A549 (cell line): ENCODE measurements at regions not wholly inside any gene's neighbourhood (a gene's known extent, or its start where the extent isn't known, plus 50 kb on each side); places are given as distances from the start of the nearest gene placed in this dataset.
A peak's percentile ranks its signal among the peaks of the same experiment; 100 is the strongest.

Experiments used
- ATAC-seq, 2 experiments: fragments of 200-7000 bp in 1 of 2; fragments of >200 bp in 1 of 2; cut with Nextera tagmentation in 1 of 2; cut with Tn5 transposase in 1 of 2; 3 replicates each; pipeline versions ENCODE4 v1.8.0 to v1.9.1; 2018 to 2020; ENCODE audit warnings: mild to moderate bottlenecking in 1 of 2, moderate library complexity in 1 of 2
- CTCF ChIA-PET: fragments of 300-600 bp; sonication (Branson Sonifier 250); formaldehyde crosslinking; extraction: SDS; loops from one replicate; lab custom pipeline; 2021; ENCODE audit warnings: antibody characterized with exemption, inconsistent platforms; lab: Yijun Ruan, JAX
- POLR2A ChIA-PET: fragments of 350-600 bp; formaldehyde crosslinking; extraction: SDS; loops from one replicate; lab custom pipeline; 2021; ENCODE audit warnings: antibody characterized with exemption, inconsistent platforms; lab: Yijun Ruan, JAX
- DNase-seq, 2 experiments: peaks; one replicate each; pipeline versions ENCODE4 v3.0.0 to v3.0.0-alpha.2; 2011 to 2016; ENCODE audit warnings: low read depth in 1 of 2, low spot score in 1 of 2
- FAIRE-seq: peaks from 2 replicates; lab custom pipeline; 2011; peaks lifted over from hg19 to GRCh38; lab: Jason Lieb, UNC
- H3K27ac ChIP-seq, 2 experiments: fragments of >200 bp; sonication (Bioruptor Twin); formaldehyde crosslinking; 3 replicates each; pipeline ENCODE4 v1.5.1; 2016 to 2017
- H3K4me1 ChIP-seq: fragments of >200 bp; sonication (Bioruptor Twin); formaldehyde crosslinking; 3 replicates; pipeline ENCODE4 v1.6.1; 2016
- H3K4me2 ChIP-seq: fragments of >200 bp; sonication (Bioruptor Twin); formaldehyde crosslinking; 3 replicates; pipeline ENCODE4 v1.6.1; 2016
- H3K4me3 ChIP-seq: fragments of >200 bp; sonication (Bioruptor Twin); formaldehyde crosslinking; 3 replicates; pipeline ENCODE4 v1.5.1; 2016
- H3K9me3 ChIP-seq: fragments of >200 bp; sonication (Bioruptor Twin); formaldehyde crosslinking; 3 replicates; pipeline ENCODE4 v1.6.1; 2016
- ATOH8 ChIP-seq: fragments of 250-450 bp; sonication (Bioruptor Pico); IDR thresholded peaks from 2 replicates; pipeline ENCODE4 v1.5.0; 2020; ENCODE audit warnings: low read depth, mild to moderate bottlenecking, moderate library complexity
- BCL3 ChIP-seq: fragments of >200 bp; sonication (Bioruptor Twin); formaldehyde crosslinking; IDR thresholded peaks from 3 replicates; pipeline ENCODE4 v1.6.1; 2016
- CBX2 ChIP-seq: fragments of 200-600 bp; sonication (generic); IDR thresholded peaks from 2 replicates; pipeline ENCODE4 v1.6.1; 2016; ENCODE audit warnings: low read depth, mild to moderate bottlenecking, borderline replicate concordance
- CBX8 ChIP-seq: fragments of 200-600 bp; sonication (generic); IDR thresholded peaks from 2 replicates; pipeline ENCODE4 v1.6.1; 2016
- CEBPB ChIP-seq, 2 experiments: fragments of >200 bp in 1 of 2; sonication (Bioruptor Twin) in 1 of 2; formaldehyde crosslinking in 1 of 2; IDR thresholded peaks; 2 replicates each; pipeline ENCODE4 v1.6.1; 2012 to 2016
- CHD4 ChIP-seq: fragments of 200-600 bp; sonication (generic); IDR thresholded peaks from 2 replicates; pipeline ENCODE4 v1.6.1; 2016; ENCODE audit warnings: antibody characterized with exemption, mild to moderate bottlenecking, borderline replicate concordance
- EHF ChIP-seq: fragments of 250-450 bp; sonication (Bioruptor Pico); IDR thresholded peaks from 2 replicates; pipeline ENCODE4 v1.5.0; 2020; ENCODE audit warnings: mild to moderate bottlenecking
- EHMT2 ChIP-seq: fragments of 200-600 bp; sonication (generic); IDR thresholded peaks from 2 replicates; pipeline ENCODE4 v1.6.1; 2016; ENCODE audit warnings: antibody characterized with exemption, low read depth, mild to moderate bottlenecking, moderate library complexity
- EP300 ChIP-seq, 2 experiments: fragments of >200 bp; sonication (Bioruptor Twin); formaldehyde crosslinking; IDR thresholded peaks; 2 replicates in 1 of 2; 3 replicates in 1 of 2; pipeline ENCODE4 v1.6.1; 2016 to 2017
- ESRRA ChIP-seq: fragments of 150-350 bp; IDR thresholded peaks from 2 replicates; pipeline ENCODE4 v1.6.1; 2014; ENCODE audit warnings: mild to moderate bottlenecking, low read length, borderline replicate concordance
- FOSB ChIP-seq: fragments of 250-450 bp; sonication (Bioruptor Pico); IDR thresholded peaks from 2 replicates; pipeline ENCODE4 v1.5.0; 2020; ENCODE audit warnings: mild to moderate bottlenecking, moderate library complexity
- FOXS1 ChIP-seq: fragments of 250-450 bp; sonication (Bioruptor Pico); IDR thresholded peaks from 2 replicates; pipeline ENCODE4 v1.5.0; 2020; ENCODE audit warnings: mild to moderate bottlenecking, moderate library complexity
- HDAC2 ChIP-seq: fragments of 200-600 bp; sonication (generic); IDR thresholded peaks from 2 replicates; pipeline ENCODE4 v1.6.1; 2016
- HEYL ChIP-seq: fragments of 250-450 bp; sonication (Bioruptor Pico); IDR thresholded peaks from 2 replicates; pipeline ENCODE4 v1.8.0; 2021; ENCODE audit warnings: mild to moderate bottlenecking, moderate library complexity
- HOXA7 ChIP-seq: fragments of 250-450 bp; sonication (Bioruptor Pico); IDR thresholded peaks from 2 replicates; pipeline ENCODE4 v1.5.0; 2020; ENCODE audit warnings: mild to moderate bottlenecking, moderate library complexity
- HOXB5 ChIP-seq: fragments of 250-450 bp; sonication (Bioruptor Pico); IDR thresholded peaks from 2 replicates; pipeline ENCODE4 v1.5.0; 2020; ENCODE audit warnings: mild to moderate bottlenecking, moderate library complexity
- KDM5A ChIP-seq: fragments of 200-600 bp; sonication (generic); IDR thresholded peaks from 2 replicates; pipeline ENCODE4 v1.6.1; 2016; ENCODE audit warnings: antibody characterized with exemption, mild to moderate bottlenecking
- MAFK ChIP-seq: fragments of 450-650 bp; IDR thresholded peaks from 2 replicates; pipeline ENCODE4 v1.6.1; 2014; ENCODE audit not compliant: partially characterized antibody
- MYC ChIP-seq: IDR thresholded peaks from 2 replicates; pipeline ENCODE4 v1.6.1; 2012; ENCODE audit warnings: mild to moderate bottlenecking, inconsistent platforms, low read length, improper control_type of control experiment, borderline replicate concordance
- NFE2L2 ChIP-seq: fragments of 150-350 bp; conservative IDR thresholded peaks from 2 replicates; pipeline ENCODE4 v1.6.1; 2014; ENCODE audit warnings: low read length
- NPAS2 ChIP-seq: fragments of 250-450 bp; sonication (Bioruptor Pico); IDR thresholded peaks from 2 replicates; pipeline ENCODE4 v1.8.0; 2022; ENCODE audit warnings: mild to moderate bottlenecking, moderate library complexity, borderline replicate concordance
- POLR2A ChIP-seq: IDR thresholded peaks from 2 replicates; pipeline ENCODE4 v1.6.1; 2012; ENCODE audit warnings: mild to moderate bottlenecking, low read length
- POLR2AphosphoS2 ChIP-seq: conservative IDR thresholded peaks from 2 replicates; pipeline ENCODE4 v1.6.1; 2012; ENCODE audit warnings: low read length, improper control_type of control experiment, inconsistent platforms
- RARB ChIP-seq: fragments of 250-450 bp; sonication (Bioruptor Pico); IDR thresholded peaks from 2 replicates; pipeline ENCODE4 v1.8.0; 2021; ENCODE audit warnings: mild to moderate bottlenecking, moderate library complexity
- RCOR1 ChIP-seq: fragments of 150-350 bp; IDR thresholded peaks from 2 replicates; pipeline ENCODE4 v1.6.1; 2014; ENCODE audit warnings: antibody characterized with exemption, low read length, low read depth
- SMC3 ChIP-seq: fragments of >200 bp; sonication (Bioruptor Twin); formaldehyde crosslinking; IDR thresholded peaks from 3 replicates; pipeline ENCODE4 v1.6.1; 2018; ENCODE audit warnings: inconsistent platforms
- SREBF2 ChIP-seq: fragments of 450-650 bp; IDR thresholded peaks from 2 replicates; pipeline ENCODE4 v1.6.1; 2014; ENCODE audit warnings: mild to moderate bottlenecking, moderate library complexity
- ZSCAN20 ChIP-seq: fragments of 250-450 bp; sonication (Bioruptor Pico); IDR thresholded peaks from 2 replicates; pipeline ENCODE4 v1.8.0; 2022; ENCODE audit warnings: mild to moderate bottlenecking, moderate library complexity
- WGBS: methylation state at CpG from one replicate; pipeline ENCODE4 v1.1.6; 2017; ENCODE audit errors: missing lambda C conversion rate; 5-methylcytosine and 5-hydroxymethylcytosine counted together

DNA sequence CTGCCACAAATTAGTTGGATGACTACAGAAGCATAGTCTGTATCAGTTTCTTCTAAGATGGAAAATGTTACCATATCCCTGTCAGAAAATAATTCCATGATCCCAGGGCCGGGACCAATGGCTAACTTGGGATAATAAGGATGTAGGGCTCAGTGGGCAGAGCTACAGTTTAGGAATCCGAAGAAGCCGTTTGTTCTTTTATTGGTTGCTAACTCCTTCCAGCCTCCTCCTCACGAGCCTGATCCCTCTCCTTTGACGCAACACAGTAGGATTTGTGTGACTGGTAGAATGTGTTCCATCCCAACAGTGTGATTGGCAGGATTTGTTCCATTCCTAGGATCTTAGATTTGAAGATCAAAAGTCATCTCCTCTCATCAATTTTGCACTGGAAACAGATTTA lies 496.9 kb downstream of the AGTPBP1 start:
- no peak overlapping the region for H3K4me3 ChIP-seq
- no peaks in the 10 kb centered on the region for H3K9me3 ChIP-seq
- ChIA-PET CTCF (no interaction called here), POLR2A (no interaction called here)
- no peak for ATAC-seq
- no peak for FAIRE-seq
- no peak for TF ChIP-seq SMC3
- TF ChIP-seq ESRRA = no peak
- no peak for TF ChIP-seq FOXS1 (CRISPR knock-in tag)
- TF ChIP-seq SREBF2 = no peak
- TF ChIP-seq CBX8 = no peak
- TF ChIP-seq POLR2AphosphoS2 = no peak
- 30% methylated on average over 5 of the region's 5 CpGs for WGBS
- H3K4me1 ChIP-seq = no peaks in the 10 kb centered on the region
- H3K4me2 ChIP-seq = no peak overlapping the region
- no peak overlapping the region for H3K27ac ChIP-seq
- no peak for DNase-seq

- no peak overlapping the region for H3K4me3 ChIP-seq
- FAIRE-seq = no peak
- TF ChIP-seq CBX8 (no peak), HOXB5 (no peak), ATOH8 (CRISPR knock-in tag) (no peak), EHMT2 (no peak), MYC (no peak), SMC3 (no peak), NPAS2 (CRISPR knock-in tag) (no peak), EHF (no peak), SREBF2 (no peak), CEBPB (IDR thresholded peaks at IDR 0.05) (no peak), POLR2A (no peak), ZSCAN20 (CRISPR knock-in tag) (no peak)
- CTCF ChIA-PET = interaction anchor here (1.1 to 2.2 kb wide), 2 partner anchors 10 to 14 kb away, joined by 3 to 9 read pairs; no protein-coding TSS in a partner anchor
- 41% methylated on average over 3 of the region's 3 CpGs for WGBS
- H3K27ac ChIP-seq = no peak overlapping the region
- POLR2A ChIA-PET = no interaction called here
- H3K4me1 ChIP-seq = no peaks in the 10 kb centered on the region
- no peak overlapping the region for H3K4me2 ChIP-seq
- no peak for DNase-seq
- no peak for ATAC-seq
- no peaks in the 10 kb centered on the region for H3K9me3 ChIP-seq
These were observed 497.8 kb downstream of the AGTPBP1 start for GRCh38 chr9:85243977-85244376.

DNA sequence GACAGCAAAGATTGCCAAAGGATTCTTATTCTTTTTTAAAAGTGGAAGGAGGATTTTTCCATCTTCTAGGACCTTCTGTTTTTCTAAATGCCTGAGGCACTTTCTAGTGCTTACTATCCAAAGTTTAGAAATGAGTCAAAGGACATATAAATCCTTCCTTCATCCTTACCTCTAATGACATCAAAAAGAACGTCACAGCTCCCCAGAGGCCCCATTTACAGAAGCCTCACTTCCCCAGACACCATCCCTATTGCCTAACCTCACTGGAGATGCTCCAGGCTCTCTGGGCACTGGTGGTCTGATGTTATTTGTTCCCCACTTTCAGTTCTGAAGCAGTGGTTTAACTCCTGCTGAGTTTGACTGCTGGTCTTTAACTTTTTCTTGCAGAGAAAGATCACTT lies 504.3 kb downstream of the AGTPBP1 start:
- ATAC-seq (no peak), FAIRE-seq (no peak), DNase-seq (no peak)
- no peak overlapping the region for H3K4me3 ChIP-seq
- H3K4me2 ChIP-seq = no peak overlapping the region
- CTCF ChIA-PET = no interaction called here
- no peak overlapping the region for H3K27ac ChIP-seq
- H3K9me3 ChIP-seq = no peaks in the 10 kb centered on the region
- 0% methylated on average over 1 of the region's 1 CpG for WGBS
- H3K4me1 ChIP-seq = no peaks in the 10 kb centered on the region
- no peak for TF ChIP-seq HOXA7 (CRISPR knock-in tag)
- TF ChIP-seq EP300 (IDR thresholded peaks at IDR 0.05) = peak in 1 of 2 experiments; percentile 49; a peak in 2 of 5 replicates
- TF ChIP-seq, all 56 proteins: peak for 1
- POLR2A ChIA-PET = interaction anchor here (0.8 kb wide), 1 partner anchor 11 kb away, joined by 3 read pairs; no protein-coding TSS in a partner anchor

DNA sequence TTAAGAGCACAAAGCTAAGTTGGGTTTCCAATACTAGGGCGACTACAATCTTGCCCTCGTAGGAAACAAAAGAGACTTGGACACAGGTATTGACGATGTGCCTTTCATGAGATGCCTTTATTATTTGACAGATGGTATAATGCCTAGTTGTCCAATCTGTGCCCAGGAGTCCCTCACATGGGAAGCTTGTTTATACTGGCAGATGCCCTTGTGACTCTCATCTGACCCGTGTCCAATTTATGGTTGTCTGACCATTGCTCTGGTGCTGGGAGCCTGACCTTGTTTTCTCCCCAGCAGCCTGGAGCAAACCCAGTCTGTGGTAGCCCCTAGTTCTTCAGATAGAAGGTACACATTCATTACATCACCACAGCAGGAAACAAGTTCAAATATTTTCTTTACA lies 511.7 kb downstream of the AGTPBP1 start:
- no peak overlapping the region for H3K27ac ChIP-seq
- TF ChIP-seq BCL3 (no peak), MAFK (no peak), ESRRA (no peak), HEYL (no peak), KDM5A (no peak), HOXA7 (CRISPR knock-in tag) (no peak), RCOR1 (no peak), CEBPB (IDR thresholded peaks at IDR 0.05) (no peak), CBX2 (no peak), CHD4 (no peak), FOXS1 (CRISPR knock-in tag) (no peak), SREBF2 (no peak), FOSB (CRISPR knock-in tag) (no peak), NFE2L2 (no peak), RARB (no peak), HDAC2 (no peak)
- TF ChIP-seq, all 56 proteins: peak for 0
- H3K9me3 ChIP-seq = no peaks in the 10 kb centered on the region
- no peak overlapping the region for H3K4me2 ChIP-seq
- 12% methylated on average over 4 of the region's 4 CpGs for WGBS
- CTCF ChIA-PET = interaction anchor here (1.2 kb wide), 1 partner anchor 229 kb away, joined by 3 read pairs; no protein-coding TSS in a partner anchor
- no peak for DNase-seq
- POLR2A ChIA-PET = no interaction called here
- no peak overlapping the region for H3K4me3 ChIP-seq
- H3K4me1 ChIP-seq = no peaks in the 10 kb centered on the region
- FAIRE-seq = no peak
- ATAC-seq = no peak
